ENCODE measurements at regions not wholly inside any gene's neighbourhood (a gene's known extent, or its start where the extent isn't known, plus 50 kb on each side); places are given as distances from the start of the nearest gene placed in this dataset.
"Not testable (repeated sequence)": the region's sequence is repeated elsewhere in the genome, so short reads cannot be mapped to it uniquely, and the experiment has no call there.

GRCh38 chr20:16864963-16865362 lies 116.8 kb downstream of the OTOR start:
- no peak for DNase-seq

GRCh38 chr20:16865406-16865805 lies 117.2 kb downstream of the OTOR start:
- no peak for DNase-seq

GRCh38 chr20:16873124-16873523 lies 125.0 kb downstream of the OTOR start:
- not testable (repeated sequence) for DNase-seq

GRCh38 chr20:16877053-16877554 lies 128.9 kb downstream of the OTOR start:
- no peak for DNase-seq

- DNase-seq, result no peak
Measured at GRCh38 chr20:16885746-16886145, 137.6 kb downstream of the OTOR start.

GRCh38 chr20:16898433-16898832 lies 150.3 kb downstream of the OTOR start:
- DNase-seq, result no peak

- DNase-seq, result no peak
Measured at GRCh38 chr20:16902662-16903061, 154.5 kb downstream of the OTOR start.

GRCh38 chr20:16904751-16905150 lies 156.6 kb downstream of the OTOR start:
- no peak for DNase-seq

GRCh38 chr20:16914277-16914676 lies 166.1 kb downstream of the OTOR start:
- DNase-seq, result no peak

- no peak for DNase-seq
Measured at GRCh38 chr20:16916165-16916564, 168.0 kb downstream of the OTOR start.

GRCh38 chr20:16917636-16918035 lies 169.5 kb downstream of the OTOR start:
- DNase-seq, result no peak

GRCh38 chr20:16918366-16918765 lies 170.2 kb downstream of the OTOR start:
- no peak for DNase-seq

- no peak for DNase-seq
Measured at GRCh38 chr20:16919841-16920240, 171.7 kb downstream of the OTOR start.

GRCh38 chr20:16922834-16923233 lies 174.7 kb downstream of the OTOR start:
- no peak for DNase-seq

- no peak for DNase-seq
Measured at GRCh38 chr20:16926626-16927430, 178.7 kb downstream of the OTOR start.

GRCh38 chr20:16929756-16930155 lies 181.6 kb downstream of the OTOR start:
- DNase-seq, result no peak

GRCh38 chr20:16930656-16931055 lies 182.5 kb downstream of the OTOR start:
- no peak for DNase-seq

- no peak for DNase-seq
Measured at GRCh38 chr20:16939051-16939450, 190.9 kb downstream of the OTOR start.

- no peak for DNase-seq
Measured at GRCh38 chr20:16940701-16941100, 192.5 kb downstream of the OTOR start.

GRCh38 chr20:16942051-16942450 lies 193.9 kb downstream of the OTOR start:
- DNase-seq, result no peak

- DNase-seq, result no peak
Measured at GRCh38 chr20:16942756-16943155, 194.6 kb downstream of the OTOR start.

- DNase-seq, result no peak
Measured at GRCh38 chr20:16944745-16945144, 196.6 kb downstream of the OTOR start.

GRCh38 chr20:16945619-16946018 lies 197.5 kb downstream of the OTOR start:
- no peak for DNase-seq

GRCh38 chr20:16946097-16946496 lies 197.9 kb downstream of the OTOR start:
- DNase-seq, result no peak

- DNase-seq, result no peak
Measured at GRCh38 chr20:16947479-16947878, 199.3 kb downstream of the OTOR start.
